Effector CD4-positive, alpha-beta T cell (primary cell): ENCODE measurements at regions not wholly inside any gene's neighbourhood (a gene's known extent, or its start where the extent isn't known, plus 50 kb on each side); places are given as distances from the start of the nearest gene placed in this dataset.

Experiments used
- DNase-seq: peaks from one replicate; pipeline ENCODE4 v3.0.0-alpha.2; 2020

DNA sequence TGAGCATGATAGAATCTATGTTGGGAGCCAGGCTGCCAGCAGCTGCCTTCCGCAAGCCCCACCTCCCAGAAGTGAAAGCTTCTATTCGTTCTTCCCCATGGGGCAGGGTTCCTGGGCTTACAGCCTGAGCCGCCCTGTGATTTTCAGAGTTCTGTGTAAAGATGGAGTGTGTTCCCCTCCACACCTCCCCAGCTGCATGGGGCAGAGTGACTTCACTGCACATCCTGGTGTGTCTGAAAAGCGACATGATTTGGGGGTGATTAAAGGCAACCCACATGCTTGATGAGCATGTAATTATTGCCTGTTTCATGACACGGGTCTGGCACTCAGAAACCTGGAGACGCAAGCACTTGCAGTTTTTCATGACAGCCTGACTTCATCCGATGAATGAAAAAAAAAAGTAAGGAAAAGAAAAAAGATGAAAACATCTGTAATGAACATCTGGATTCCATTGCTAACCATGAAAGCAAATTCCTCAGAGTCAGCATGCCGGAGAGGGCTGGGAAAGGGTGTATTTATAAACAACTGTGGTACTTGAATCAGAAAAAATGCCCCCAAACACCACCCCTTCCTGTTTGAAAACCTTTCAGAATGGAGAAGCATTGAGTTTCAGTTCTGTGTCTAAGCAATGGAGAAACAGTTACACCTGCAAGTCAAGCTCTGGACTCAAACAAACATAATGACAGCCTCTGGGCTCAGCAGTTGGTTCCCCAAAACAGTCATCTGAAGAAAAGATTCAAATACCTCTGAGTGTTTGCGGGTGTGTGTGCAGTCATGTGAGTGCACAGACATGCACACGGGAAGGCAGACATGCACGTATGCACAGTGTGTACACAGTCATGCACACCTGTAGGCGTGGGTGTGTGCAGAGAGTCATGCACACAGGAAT is 266.0 kb downstream of the ENGASE start:
- no peak for DNase-seq

DNA sequence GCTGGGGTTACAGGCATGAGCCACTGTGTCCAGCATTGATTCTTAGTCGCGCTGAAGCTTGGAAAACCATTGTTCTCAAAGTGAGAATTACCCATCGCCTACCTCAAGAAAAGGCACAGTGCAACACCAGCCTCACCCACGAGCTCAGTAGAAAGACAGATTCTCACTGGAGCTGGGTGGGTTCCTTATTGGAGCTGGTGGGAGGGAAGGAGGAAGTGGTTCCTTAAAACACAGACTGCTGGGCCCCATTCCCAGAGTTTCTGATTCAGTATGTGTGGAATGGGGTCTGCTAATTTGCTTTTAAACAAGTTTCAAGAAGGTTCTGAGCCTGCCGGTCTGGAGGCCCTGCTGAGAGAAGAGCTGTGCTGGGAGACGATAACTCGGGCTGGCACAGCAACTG is 264.7 kb downstream of the ENGASE start:
- no peak for DNase-seq

GRCh38 chr17:79338604-79339003 is 264.0 kb downstream of the ENGASE start:
- no peak for DNase-seq

GRCh38 chr17:79338152-79338551 is 263.5 kb downstream of the ENGASE start:
- DNase-seq: no peak

DNA sequence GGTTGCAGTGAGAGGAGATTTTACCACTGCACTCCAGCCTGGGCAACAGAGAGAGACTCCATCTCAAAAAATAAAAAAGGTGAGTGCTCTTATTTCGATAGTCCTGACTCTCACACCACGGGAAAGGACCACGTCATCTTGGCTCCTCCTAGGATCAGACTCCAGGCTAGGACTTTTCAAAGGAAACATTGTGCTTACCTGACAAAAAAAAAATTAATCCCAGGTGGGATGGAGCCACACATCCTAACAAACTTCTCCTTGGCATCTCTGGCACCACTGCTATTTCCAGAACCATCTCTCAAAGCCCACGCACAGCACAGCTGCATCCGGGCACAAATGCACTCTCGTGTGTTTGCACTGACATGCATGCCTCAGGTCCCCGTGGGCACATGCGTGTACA is 262.4 kb downstream of the ENGASE start:
- DNase-seq: no peak

- DNase-seq: no peak
These were observed 260.8 kb downstream of the ENGASE start for GRCh38 chr17:79335456-79335855.

GRCh38 chr17:79332011-79332554 is 257.5 kb downstream of the ENGASE start:
- no peak for DNase-seq

DNA sequence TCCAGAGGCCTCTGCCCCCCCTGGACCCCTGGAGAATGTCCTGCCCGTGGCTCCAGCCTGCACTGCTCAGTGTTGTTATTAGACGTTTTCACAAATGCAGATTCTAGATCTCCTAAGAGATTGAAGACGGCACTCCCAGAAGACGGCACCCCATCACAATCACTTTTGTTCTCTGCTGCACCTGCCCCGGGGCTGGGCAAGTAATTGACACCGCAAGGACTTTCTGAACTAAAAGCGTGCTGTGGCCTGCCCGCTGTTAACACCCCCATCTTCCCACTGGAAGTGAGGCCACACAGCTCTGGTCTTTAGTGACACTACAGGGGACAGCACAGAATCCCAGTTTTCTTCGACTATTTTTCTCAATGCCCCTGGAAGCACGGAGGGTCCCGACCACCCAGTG is 256.9 kb downstream of the ENGASE start:
- DNase-seq: no peak

DNA sequence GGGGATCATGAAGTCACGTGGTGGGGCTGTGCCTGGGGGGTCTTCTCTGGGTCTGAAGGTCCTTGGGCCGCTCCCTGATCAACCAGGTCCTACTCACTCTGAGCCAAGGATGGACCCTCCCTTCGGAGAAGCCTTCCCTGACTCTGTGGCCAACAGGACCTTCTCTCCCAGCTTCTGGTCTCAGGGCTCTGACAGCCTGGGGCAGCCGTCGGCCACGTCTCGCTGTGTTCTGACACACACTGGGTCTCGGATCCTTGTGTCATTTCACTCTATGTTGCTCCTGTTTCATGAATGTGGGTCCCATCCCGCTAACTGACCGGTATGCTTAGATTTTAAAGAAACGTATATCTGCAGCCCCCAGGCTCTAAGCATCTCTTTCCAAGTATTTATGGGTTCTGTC is 256.1 kb downstream of the ENGASE start:
- DNase-seq: no peak

GRCh38 chr17:79330229-79330628 is 255.6 kb downstream of the ENGASE start:
- no peak for DNase-seq

GRCh38 chr17:79326814-79327213 is 252.2 kb downstream of the ENGASE start:
- DNase-seq: no peak

- no peak for DNase-seq
These were observed 251.2 kb downstream of the ENGASE start for GRCh38 chr17:79325709-79326430.

GRCh38 chr17:79324194-79324593 is 249.6 kb downstream of the ENGASE start:
- no peak for DNase-seq

DNA sequence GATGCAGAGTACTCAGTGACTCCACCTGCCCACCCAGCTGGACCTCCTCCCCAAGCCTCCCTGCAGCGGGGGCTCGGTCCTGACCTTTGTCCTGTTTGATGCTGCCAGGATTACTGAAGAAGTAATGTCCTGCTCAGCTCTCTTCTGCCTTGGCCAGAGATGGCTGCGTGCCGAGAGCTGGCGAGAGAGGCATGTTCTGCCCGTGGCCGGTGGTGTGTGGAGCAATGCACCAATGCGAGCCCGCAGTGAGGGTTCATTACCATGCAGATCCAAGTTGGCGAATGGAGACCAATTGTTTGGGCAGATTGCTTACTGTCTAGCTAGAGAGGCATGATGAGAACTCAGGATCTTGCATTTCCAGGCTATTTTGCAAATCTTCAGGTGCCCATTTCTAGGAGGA is 248.9 kb downstream of the ENGASE start:
- no peak for DNase-seq

DNA sequence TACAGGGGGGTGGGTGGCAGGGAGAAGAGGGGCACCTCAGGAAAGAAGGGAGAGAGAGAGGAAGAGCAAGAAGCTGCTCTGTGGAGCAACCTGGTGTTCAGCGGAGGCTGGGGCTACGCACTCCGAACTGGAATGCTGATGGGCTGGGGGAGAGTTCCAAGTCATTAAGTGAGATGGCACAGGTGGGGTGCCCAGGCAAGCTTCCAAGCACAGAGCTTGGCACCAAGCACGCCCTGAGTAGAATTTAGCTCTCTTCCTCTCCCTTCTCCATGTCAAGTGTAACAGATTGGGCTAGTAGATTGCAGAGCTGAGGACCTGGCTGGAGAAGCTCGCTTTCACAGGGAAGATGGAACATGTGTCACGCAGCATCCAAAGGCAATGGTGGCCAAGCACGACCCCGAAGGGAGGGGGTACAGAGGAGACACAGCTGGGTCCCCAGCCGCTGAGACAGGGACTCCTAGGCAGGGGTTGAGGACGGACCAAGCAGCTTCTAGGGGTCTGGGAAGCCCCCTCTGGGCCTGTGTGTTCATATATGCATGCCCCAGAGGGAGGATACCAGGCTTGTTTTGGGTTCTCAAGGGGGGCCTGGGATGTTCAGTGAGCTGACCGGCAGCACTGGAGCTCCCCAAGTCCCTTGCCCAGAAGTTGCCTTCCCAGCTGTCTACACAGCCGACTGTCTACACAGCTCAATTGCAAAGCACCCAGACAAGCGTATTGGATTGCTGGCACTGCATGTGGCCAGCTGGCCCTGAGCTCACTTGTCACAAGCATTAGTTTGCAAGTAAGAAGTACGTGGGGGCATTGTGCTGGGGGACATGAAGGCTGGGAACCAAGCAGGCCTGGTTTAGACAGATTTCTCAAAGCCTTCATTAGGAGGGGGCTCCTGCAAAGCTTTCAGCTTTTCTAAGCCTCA is 247.8 kb downstream of the ENGASE start:
- DNase-seq: no peak

DNA sequence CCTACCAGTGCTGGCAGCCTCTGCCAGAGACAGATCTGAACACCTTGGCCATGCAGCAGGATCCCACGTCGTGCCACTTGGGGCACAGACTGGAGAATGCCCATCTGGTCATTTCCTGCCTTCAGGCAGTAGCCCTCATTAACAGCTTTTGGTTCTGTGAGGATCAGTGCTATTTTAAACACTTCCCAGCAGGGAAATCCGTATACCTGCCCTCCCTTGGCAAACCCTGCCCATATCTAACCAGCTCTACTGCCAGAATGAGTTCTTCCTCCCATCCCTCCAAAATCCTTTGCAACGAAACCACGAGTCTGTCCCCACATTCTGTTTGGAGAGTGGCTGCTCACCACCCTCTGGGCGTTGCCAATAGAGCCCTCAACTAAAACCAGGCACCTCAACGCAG is 245.7 kb downstream of the ENGASE start:
- no peak for DNase-seq

- DNase-seq: no peak
These were observed 243.3 kb downstream of the ENGASE start for GRCh38 chr17:79317916-79318315.

DNA sequence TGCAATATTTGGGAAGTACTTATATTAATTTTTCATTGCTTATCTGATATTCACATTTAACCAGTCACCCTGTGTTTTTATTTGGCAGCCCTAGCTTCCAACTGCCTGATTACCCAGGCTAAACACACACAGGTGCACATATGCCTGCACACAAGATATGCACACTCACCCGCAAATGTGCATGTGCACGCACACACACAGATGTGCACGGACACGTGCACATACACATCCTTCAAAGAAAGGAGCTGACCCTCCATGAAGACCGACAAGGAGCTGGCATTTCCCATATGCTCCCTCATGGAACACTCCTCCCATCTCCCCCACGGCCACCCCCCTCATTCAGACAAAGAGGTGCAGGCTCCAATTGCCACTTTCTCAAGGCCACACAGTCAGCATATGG is 242.2 kb downstream of the ENGASE start:
- DNase-seq: no peak

DNA sequence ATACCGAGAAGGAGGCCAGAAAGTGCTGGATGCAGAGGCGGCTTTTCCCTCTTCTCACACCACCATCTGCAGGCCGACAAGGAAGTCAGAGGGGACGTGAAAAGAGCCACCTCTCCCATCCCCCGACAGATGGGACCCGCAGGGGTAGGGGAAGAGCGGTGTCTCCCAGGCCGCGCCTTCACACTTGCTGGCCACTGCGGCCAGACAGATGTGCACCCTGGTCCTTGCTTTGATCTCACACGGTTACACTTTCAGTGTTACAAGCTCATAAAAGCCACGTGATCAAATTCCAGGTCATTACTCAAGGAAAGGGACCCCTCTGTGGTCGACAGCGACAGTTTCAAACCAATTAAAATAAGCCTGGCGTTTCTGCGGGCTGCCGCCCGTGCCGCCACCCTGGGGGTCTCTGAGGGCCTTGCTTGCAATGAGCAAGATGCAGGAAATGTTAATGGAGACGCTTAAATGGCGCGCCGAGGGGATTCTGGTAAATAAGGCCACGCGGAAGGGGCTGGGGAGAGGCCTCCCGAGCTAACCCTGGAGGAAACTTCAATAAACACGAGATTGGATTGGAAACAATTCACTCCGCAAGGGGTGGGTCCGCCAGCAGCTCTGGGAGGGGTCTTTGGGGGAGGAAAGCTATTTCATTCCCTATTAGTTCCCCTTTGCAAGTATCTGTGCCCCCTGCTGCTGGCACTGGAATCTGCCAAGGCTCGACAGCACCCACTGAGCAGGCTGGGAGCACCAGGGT is 240.9 kb downstream of the ENGASE start:
- DNase-seq: no peak

DNA sequence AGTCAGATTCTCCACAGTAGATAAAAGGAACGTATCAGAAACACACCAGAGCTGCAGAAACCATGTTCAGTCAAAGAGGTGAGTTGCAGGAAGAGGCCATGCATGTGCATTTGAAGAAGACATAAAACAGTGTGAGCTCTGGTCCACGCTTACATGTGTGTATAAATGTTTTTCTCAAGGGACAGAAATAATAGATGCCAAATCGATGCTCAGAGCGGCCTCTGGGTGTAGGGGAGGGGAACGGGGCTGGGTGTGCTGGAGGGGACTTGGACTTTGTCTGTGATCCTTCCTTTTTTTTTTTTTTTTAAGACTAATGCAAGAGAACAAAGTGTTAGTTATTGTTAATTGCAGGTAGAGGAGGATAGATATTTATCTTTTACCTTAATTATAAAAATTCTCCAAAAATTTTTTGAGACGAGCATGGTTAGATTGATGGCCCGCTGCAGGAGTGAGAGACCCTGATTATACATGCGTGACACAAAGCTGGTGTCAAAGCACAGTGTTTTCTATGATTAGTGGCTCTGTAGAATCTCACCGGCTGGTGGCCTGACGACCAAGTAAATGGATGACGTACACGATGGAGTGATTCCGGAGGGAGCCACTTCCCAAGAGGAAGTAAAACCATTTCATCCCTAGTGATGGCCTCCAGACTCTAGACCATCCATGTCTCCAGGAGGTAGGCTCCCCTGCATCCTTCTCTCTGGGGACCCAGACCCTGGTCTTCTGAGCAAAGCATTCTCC is 240.2 kb downstream of the ENGASE start:
- DNase-seq: no peak

- DNase-seq: no peak
These were observed 236.7 kb downstream of the ENGASE start for GRCh38 chr17:79311373-79311772.
